Peyer's patch (tissue), 4 donors: ENCODE measurements at regions not wholly inside any gene's neighbourhood (a gene's known extent, or its start where the extent isn't known, plus 50 kb on each side); places are given as distances from the start of the nearest gene placed in this dataset.
"Not testable (repeated sequence)": the region's sequence is repeated elsewhere in the genome, so short reads cannot be mapped to it uniquely, and the experiment has no call there.

Experiments used
- POLR2A ChIP-seq, 2 donors: fragments of 450-650 bp; IDR thresholded peaks; one replicate each; pipeline ENCODE4 v1.5.1; 2017; ENCODE audit warnings: antibody characterized with exemption in 2 of 2, mild to moderate bottlenecking in 2 of 2, moderate library complexity in 2 of 2
- TF ChIP-seq, protein P1 (sequence below), 6 experiments: fragments of 450-650 bp in 4 of 6; fragments of 200-600 bp in 2 of 6; sonication (generic) in 1 of 6; IDR thresholded peaks; one replicate each; pipeline ENCODE4 v1.5.1; 2017 to 2019; ENCODE audit warnings: antibody characterized with exemption in 6 of 6, mild to moderate bottlenecking in 3 of 6, moderate library complexity in 1 of 6

DNA sequence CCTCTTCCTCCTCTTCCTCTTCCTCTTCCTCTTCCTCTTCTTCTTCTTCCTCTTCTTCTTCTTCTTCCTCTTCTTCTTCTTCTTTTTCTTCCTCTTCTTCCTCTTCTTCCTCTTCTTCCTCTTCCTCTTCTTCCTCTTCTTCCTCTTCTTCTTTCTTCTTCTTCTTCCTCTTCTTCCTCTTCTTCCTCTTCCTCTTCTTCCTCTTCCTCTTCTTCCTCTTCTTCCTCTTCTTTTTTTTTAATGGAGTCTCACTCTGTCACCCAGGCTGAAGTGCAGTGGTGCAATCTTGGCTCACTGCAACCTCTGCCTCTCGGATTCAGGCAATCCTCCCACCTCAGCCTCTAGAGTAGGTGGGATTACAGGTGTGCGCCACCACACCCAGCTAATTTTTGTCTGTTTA is 79.8 kb upstream of the SLC30A5 start:
- TF ChIP-seq, protein P1, sequence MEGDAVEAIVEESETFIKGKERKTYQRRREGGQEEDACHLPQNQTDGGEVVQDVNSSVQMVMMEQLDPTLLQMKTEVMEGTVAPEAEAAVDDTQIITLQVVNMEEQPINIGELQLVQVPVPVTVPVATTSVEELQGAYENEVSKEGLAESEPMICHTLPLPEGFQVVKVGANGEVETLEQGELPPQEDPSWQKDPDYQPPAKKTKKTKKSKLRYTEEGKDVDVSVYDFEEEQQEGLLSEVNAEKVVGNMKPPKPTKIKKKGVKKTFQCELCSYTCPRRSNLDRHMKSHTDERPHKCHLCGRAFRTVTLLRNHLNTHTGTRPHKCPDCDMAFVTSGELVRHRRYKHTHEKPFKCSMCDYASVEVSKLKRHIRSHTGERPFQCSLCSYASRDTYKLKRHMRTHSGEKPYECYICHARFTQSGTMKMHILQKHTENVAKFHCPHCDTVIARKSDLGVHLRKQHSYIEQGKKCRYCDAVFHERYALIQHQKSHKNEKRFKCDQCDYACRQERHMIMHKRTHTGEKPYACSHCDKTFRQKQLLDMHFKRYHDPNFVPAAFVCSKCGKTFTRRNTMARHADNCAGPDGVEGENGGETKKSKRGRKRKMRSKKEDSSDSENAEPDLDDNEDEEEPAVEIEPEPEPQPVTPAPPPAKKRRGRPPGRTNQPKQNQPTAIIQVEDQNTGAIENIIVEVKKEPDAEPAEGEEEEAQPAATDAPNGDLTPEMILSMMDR (IDR thresholded peaks at IDR 0.05), result not testable (repeated sequence)
- TF ChIP-seq POLR2A (IDR thresholded peaks at IDR 0.05), result not testable (repeated sequence)
